ENCODE measurements at regions not wholly inside any gene's neighbourhood (a gene's known extent, or its start where the extent isn't known, plus 50 kb on each side); places are given as distances from the start of the nearest gene placed in this dataset.

GRCh38 chr2:16741498-16741897 is 75.9 kb upstream of the CYRIA start (continued):
- TF ChIP-seq USF2 (IDR thresholded peaks at IDR 0.05; ENCODE audit: borderline replicate concordance, low read depth, low read length) (no peak), SIN3A (IDR thresholded peaks at IDR 0.05; ENCODE audit: borderline replicate concordance, low read depth, low read length) (no peak), TCF12 (IDR thresholded peaks at IDR 0.05) (no peak), RAD21 (IDR thresholded peaks at IDR 0.05; ENCODE audit: low read length) (no peak), SMC3 (IDR thresholded peaks at IDR 0.05; ENCODE audit: low read depth, low read length) (no peak), PBX3 (IDR thresholded peaks at IDR 0.05) (no peak), GABPA (IDR thresholded peaks at IDR 0.05; ENCODE audit: low read depth) (no peak), TAF1 (IDR thresholded peaks at IDR 0.05; ENCODE audit: borderline replicate concordance, low read depth, low read length) (no peak), JUND (IDR thresholded peaks at IDR 0.05) (no peak), FOSL2 (IDR thresholded peaks at IDR 0.05; ENCODE audit: borderline replicate concordance, low read depth) (no peak)
- TF ChIP-seq, protein P1, sequence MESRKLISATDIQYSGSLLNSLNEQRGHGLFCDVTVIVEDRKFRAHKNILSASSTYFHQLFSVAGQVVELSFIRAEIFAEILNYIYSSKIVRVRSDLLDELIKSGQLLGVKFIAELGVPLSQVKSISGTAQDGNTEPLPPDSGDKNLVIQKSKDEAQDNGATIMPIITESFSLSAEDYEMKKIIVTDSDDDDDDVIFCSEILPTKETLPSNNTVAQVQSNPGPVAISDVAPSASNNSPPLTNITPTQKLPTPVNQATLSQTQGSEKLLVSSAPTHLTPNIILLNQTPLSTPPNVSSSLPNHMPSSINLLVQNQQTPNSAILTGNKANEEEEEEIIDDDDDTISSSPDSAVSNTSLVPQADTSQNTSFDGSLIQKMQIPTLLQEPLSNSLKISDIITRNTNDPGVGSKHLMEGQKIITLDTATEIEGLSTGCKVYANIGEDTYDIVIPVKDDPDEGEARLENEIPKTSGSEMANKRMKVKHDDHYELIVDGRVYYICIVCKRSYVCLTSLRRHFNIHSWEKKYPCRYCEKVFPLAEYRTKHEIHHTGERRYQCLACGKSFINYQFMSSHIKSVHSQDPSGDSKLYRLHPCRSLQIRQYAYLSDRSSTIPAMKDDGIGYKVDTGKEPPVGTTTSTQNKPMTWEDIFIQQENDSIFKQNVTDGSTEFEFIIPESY (IDR thresholded peaks at IDR 0.05; ENCODE audit: borderline replicate concordance, low read depth) = no peak

DNA sequence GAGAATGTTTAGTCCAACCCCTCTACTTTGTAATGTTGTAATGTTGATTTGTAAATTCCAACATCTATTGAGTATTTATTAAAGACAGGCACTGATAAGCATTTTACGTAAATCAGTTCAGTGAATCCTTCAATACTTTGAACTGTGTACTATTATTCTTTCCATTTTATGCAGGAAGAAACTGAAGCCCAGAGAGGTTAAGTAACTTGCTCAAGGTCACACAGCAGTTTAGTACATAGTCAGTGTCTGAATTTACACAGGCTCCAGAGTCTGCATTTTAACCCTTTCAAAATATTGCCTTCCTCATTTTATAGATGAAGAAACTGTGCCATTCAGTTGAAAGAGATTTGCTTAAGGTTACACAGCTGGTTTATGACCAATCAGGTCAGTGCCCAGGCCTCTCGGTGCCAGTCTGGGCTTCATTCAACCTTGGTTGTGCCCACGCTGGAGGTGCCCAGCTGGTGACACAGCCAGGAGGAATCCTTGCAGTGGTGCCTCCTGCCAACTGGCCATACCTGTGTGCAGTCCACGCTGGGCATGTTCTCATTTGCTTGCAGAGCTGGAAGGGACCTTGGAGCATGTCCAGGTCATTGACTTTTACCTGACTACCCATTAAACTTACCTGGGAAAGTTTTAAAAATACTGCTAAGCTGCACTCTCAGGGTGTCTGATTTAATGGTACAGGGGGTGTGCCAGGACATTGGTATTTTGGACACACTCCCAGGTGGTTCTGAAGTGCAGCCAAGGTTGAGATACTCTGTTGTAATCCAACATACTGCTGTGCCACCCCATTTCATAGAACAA is 74.3 kb upstream of the CYRIA start:
- DNase-seq = no peak
- Histone ChIP-seq H3K36me3 (replicated peaks in 1 of 2; ENCODE audit: control insufficient read depth in 1 of 2, insufficient read depth in 2 of 2, low read length in 1 of 2) (no peaks in the 10 kb centered on the region), H3K4me1 (ENCODE audit: control insufficient read depth in 1 of 2, insufficient read depth in 2 of 2, low read depth in 1 of 2, low read length in 1 of 2) (no peaks in the 10 kb centered on the region), H3K4me2 (no peak overlapping the region), H3K9me2 (no peaks in the 10 kb centered on the region), H2AFZ (ENCODE audit: low read depth) (no peak overlapping the region), H3F3A (replicated peaks; ENCODE audit: insufficient read depth) (no peaks in the 10 kb centered on the region), H4K20me1 (ENCODE audit: insufficient read depth) (no peaks in the 10 kb centered on the region), H3K9ac (no peak overlapping the region), H3K4me3 (ENCODE audit: low read depth in 2 of 2, low read length in 1 of 2) (no peak overlapping the region), H3K9me3 (no peaks in the 10 kb centered on the region), H3K27me3 (ENCODE audit: insufficient read depth) (no peaks in the 10 kb centered on the region), H3K79me2 (ENCODE audit: insufficient read depth) (no peaks in the 10 kb centered on the region), H3K27ac (ENCODE audit: low read depth in 2 of 2, low read length in 1 of 2) (no peak overlapping the region)
- WGBS (ENCODE audit: low lambda C conversion rate) = 40% methylated on average over 4 of the region's 4 CpGs
- ChIA-PET POLR2A (no interaction called here), CTCF (interaction anchor here (12.4 kb wide), 1 partner anchor 17 kb away, joined by 119 read pairs; no protein-coding TSS in a partner anchor)
- TF ChIP-seq GABPA (IDR thresholded peaks at IDR 0.05; ENCODE audit: low read depth) = no peak
- TF ChIP-seq SIN3A (IDR thresholded peaks at IDR 0.05; ENCODE audit: borderline replicate concordance, low read depth, low read length) = no peak
